ENCODE measurements at regions not wholly inside any gene's neighbourhood (a gene's known extent, or its start where the extent isn't known, plus 50 kb on each side); places are given as distances from the start of the nearest gene placed in this dataset.

DNA sequence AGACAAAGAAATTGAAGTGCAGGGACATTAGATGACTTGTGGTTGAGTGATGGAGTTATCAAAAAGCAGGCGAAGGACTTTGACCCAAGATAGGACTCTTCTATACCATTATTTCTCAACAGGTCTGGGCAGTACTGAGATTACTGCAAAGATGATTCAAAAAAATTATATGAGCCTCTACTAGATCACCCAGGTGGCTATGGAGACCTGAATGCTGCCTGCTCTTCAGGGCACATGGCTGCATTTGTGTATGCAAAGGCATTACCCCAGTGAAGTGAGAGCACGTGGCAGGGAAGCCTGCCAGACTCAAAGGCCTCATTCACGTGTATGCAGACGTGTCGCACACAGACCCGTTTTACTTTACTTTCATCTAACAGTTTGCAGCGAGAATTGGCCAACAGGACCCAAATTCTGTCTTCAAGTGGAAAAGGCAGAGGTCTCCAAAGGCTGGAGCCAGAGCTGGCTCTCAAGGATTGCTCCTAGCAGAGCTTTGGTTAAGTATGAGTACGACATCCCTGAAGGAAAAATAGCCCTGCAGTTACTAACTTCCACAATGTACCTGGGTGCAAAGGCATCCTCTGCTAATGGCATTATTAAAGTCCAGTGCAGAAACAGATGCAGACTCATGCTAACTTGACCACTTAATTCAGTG is 113.8 kb upstream of the ARMC2 start:
- in situ Hi-C loops (cut with HindIII; ENCODE audit: low sequenced_read_pairs), result no loop called here

DNA sequence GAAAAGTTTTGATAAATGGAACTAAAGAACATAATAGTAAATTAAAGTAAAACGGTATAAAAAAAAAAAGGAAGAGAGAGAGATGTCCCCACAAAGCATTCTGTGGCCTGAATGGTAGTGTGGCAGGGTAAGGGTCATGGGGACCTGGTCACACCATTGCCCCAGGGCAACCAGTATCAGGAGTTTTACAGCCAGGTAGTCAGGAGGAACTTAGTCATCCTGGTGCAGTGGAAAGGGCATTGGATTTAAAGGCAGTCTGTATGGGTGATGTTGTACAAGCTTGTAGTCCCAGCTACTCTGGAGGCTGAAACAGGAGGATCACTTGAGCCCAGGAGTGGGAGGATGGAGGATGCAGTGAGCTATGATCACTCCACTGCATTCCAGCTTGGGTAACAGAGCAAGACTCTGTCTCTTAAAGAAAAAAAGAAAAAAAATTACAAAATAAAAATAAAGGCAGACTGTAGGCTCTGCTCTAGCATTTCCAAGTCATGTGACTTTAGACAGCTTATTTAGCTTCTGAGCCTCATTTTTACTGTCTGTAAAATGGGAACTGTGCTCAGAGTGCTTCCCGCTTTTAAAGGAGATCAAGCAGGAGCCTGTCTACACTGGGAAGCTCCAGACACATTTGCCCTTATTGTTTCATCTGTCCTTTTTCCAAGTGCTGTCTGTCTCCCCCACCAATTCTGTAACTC is 112.8 kb upstream of the ARMC2 start:
- in situ Hi-C loops (cut with HindIII; ENCODE audit: low sequenced_read_pairs), result no loop called here

DNA sequence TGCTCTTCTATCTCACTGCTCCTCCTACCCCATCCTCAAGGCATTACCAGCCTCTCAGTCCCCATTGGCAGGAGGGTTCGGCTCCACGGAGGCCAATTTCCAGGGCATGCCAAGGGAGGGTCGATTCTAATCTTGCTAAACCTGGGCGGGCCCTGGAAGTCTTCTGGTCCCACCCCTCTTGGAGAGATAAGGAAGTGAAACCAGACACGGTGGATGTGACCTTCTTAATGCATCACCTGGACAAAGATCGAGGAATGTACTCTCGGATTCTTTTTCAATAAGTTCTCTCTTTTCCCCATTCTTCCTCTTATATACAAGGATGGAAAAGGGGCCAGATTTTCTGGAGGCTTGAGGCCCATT is 112.2 kb upstream of the ARMC2 start:
- in situ Hi-C loops (cut with HindIII; ENCODE audit: low sequenced_read_pairs), result no loop called here

DNA sequence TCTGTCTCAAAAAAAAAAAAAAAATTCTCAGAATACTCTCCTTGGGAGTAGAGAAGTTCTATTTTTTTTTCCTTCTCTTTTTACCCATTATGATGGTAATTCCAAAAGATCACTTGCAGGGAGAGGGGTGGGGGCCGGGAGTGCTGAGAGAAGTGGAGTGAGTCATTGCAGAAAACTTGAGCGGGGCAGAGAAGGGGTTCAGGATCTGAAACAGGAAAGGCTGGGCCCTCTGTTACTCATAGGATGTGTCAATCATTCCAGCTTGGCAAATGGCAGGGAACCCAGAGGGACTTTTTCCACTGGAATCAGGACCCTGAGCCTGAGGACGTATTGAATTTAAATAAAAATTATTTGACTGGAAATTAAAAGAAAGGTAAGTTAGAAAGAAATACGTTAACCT is 111.4 kb upstream of the ARMC2 start:
- in situ Hi-C loops (cut with HindIII; ENCODE audit: low sequenced_read_pairs), result no loop called here

DNA sequence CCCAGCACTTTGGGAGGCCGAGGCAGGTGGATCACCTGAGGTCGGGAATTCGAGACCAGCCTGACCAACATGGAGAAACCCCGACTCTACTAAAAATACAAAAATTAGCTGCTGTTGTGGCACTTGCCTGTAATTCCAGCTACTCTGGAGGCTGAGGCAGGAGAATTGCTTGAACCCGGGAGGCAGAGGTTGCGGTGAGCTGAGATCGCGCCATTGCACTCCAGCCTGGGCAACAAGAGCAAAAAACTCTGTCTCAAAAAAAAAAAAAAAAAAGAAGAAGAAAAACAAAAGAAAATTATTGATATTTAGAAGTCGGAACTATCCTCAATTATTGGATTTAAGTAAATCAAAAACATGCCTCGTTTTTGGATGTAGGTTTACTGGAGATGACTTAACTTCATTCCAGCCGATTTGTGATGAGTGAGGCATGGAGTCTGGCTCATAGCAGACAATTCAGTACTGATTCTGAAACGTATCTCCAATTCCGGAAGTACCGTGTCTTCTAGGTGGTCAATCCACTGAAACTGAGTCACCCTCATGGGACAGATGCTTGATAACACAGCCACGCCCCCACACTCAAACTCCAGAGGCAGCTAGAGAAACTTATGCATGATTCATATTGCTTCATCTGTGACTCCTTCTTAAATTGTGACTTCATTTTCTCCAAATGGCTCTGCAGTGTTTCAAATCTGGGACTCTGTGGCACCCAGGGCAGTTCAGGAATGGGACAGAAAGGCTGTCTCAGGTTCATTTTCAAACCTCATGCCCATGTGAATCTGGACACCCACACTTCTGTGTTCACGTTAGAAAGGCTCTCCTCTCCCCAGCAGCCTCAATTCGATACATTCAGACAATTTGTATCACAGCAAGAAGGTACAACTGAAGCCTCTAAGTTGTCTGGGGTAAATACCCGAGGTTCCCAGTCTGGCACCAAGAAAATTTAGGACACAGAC is 110.4 kb upstream of the ARMC2 start:
- in situ Hi-C loops (cut with HindIII; ENCODE audit: low sequenced_read_pairs), result no loop called here

DNA sequence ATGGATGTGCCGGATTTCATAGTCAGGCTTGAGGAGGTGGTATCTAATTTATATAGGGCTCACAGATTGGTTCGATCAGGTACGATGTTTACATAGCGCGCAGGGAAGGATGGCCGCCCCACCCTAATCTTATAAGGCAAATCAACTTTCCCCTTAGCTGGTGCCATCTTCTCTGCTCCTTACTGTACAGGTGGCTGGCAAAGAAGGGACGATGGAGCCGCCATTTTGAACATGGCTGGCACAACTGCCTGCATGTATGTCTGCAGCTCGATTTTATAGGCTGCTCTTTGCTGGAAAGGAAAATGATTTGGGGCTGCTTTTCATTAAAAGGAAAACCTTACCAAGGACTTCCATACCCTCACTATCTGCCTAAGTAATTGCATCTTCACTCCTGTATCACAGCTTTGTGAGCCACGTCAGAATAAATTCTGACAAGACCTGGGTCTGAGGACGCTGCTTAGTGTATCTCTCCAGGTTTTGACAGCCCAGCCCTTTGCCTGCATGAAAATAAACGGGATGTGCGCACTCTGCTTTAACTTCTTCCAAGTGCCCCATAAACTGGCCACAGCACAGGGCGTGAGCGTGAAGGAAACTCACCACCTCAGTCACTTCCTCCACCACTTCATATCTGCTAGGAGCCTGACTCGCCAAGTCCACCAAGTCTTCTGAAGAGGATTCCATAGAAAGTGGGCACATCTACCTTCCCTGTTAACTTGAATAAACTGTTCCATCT is 109.4 kb upstream of the ARMC2 start:
- in situ Hi-C loops (cut with HindIII; ENCODE audit: low sequenced_read_pairs), result no loop called here

DNA sequence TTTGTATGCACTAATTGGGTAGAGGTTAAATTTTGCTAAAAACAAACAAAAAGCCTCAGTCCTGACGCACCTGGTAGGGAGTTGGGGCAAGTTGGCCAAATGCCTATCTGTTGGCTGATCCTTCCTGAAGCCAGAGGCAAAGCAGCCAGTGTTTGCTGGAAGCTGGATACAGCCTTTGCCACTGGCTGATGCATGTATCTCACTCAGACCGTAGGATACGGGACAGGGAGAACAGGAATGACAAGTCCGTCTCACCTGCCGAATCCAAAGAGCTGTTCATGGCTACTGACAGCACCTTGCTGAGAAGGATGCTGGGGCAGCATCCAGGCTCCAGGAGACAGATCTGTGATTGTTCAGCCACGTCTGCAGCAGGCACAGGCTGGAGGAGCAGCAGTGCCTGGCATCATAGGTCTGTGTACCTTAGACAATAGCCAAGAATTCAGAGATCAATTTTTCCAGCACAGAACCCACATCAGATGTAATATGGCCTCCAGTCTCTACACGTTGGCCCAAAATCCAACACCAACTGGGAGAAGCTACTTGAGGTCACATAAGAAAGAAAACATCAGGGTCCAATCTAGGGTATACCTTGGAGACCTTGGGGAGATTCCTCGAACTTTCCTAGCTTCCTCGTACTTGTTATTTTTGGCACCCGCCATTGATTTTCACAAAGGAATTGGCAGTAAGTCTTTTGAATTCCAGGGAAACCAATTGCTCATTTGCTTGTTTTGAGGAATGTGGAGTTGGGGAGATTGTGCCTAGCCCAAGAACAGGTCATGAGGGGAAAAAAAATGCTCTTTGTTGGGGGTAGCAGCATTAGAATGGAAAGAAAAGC is 108.5 kb upstream of the ARMC2 start:
- in situ Hi-C loops (cut with HindIII; ENCODE audit: low sequenced_read_pairs), result no loop called here

DNA sequence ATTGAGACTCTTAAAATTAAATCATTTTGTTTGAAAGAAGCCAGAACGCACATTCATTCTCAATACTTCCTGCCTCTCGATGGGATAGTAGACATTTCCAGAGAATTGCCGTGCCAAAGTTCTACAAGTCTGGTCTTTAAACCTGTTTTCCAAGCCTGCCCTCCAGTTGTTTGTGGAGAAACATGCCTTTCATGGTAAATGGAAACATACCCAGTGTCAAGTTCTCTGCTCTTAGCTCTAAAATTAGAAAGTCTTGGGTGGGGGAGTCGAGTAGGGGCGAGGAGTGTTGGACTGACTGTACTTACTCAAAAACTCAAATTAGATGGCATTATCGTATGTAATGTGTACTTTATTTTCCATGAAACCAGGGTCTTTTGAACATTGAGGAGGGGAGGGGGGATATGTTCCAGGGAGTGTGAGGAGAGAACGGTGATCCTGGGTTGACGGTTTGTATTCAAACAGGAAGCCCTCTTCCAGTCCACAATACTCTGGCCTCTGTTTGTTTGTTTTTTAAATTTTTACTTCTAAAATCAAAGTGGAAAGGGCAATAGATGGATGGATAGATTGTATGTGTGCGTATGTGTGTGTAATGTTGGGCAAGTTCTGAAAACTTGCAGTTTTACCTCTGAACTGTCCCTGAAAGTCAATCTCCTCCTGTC is 106.8 kb upstream of the ARMC2 start:
- in situ Hi-C loops (cut with HindIII; ENCODE audit: low sequenced_read_pairs), result no loop called here

DNA sequence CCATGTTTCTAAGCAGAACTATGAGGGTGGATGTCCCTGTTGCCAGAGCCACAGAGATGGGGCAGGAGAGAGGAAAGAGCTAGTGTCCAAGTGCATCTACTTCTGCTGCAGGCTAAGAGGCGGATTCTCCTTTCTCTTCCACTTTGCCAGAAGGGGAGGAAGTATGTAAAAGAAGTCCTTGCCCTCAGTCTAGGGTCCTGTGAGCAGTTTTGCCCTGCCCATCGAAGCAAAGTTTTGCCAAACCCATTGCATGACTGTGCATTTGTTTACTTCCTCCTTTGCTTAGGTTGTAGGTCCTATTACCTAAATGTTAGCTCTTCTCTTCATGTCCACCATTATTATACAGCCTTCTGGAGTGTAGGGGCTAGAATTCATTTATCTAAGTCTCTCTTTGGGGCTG is 106.2 kb upstream of the ARMC2 start:
- in situ Hi-C loops (cut with HindIII; ENCODE audit: low sequenced_read_pairs), result no loop called here

DNA sequence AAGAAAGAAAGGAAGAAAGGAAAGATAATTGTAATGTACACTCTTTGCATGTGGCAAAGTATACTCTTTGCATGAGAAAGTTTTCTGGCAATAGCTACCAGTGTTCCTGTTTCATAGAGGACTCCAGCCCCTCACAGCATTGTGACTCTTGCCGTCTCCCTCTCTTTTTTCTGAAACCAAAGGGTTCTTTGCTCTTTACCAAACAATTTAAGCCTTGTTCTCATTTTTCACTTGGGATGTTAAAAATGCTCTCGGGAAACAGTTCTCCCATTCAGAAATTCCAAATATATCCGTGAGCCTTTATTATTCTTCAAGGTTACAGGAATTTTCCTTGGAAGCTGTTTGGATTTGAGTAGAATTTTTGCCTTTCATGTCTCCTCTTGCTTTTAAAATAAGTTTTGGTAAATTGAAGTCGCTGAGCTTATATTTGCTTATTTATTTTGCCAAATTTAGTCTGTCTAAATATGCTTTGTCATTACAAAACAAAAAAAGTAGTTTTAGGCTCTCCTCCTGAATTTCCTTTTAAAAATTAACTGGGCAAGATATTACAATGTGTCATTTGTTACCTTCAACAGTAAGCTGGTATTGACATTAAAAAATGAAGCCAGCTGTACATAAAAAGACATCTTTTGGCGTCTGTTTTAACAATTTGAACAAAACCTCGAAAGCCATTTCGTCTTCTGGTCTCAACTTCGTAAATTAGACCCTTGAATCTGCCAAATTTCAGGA is 103.8 kb upstream of the ARMC2 start:
- in situ Hi-C loops (cut with HindIII; ENCODE audit: low sequenced_read_pairs), result no loop called here

DNA sequence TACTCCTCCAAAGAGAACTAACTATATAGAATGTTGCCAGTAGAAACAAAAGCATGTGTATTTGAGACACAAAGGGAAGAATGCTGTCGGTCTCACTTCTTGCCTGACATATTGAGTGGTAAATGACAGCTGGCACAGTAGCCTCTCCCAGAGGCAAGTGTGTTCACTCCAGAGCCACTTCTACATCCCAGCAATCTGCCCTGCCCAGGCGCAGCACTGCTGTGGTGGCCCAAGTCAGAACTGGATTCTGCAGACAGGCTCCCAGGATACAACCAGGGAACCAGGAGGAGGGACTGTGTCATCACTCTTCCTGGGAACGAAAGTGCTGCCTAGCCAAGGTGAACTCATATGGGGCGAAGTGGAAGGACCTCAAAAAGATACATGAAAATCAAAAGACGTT is 103.2 kb upstream of the ARMC2 start:
- in situ Hi-C loops (cut with HindIII; ENCODE audit: low sequenced_read_pairs), result no loop called here

DNA sequence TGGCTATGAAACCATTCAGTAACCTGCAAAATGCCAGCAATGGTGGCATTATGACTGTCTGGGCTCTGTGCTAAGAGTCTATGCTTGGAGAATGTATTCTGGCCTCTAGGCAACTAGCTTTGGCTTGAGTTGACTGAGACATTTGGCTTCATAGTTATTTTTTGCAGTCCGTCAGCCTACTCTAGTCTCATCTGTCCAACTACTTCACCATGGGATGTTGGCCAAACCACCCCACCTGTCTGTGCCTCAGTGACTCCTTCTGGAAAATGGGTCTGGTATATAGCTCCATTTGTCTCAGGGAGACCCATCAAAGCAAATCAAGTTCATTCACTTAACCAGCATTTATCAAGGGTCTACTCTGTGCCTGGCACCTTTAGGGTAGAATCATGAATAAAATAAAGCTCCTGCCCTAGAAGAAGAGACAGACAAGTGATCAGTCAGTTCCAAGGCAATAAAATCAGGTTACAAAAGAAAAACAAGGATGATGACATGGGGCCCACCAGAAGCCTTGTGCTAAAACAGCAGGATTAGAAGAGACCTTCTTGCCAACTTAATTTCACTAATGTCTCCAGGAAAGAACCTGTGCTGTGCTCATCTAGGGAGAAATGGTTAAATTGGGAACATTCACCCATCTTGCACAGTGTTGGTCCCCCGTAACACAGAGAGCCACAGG is 102.4 kb upstream of the ARMC2 start:
- in situ Hi-C loops (cut with HindIII; ENCODE audit: low sequenced_read_pairs), result no loop called here

DNA sequence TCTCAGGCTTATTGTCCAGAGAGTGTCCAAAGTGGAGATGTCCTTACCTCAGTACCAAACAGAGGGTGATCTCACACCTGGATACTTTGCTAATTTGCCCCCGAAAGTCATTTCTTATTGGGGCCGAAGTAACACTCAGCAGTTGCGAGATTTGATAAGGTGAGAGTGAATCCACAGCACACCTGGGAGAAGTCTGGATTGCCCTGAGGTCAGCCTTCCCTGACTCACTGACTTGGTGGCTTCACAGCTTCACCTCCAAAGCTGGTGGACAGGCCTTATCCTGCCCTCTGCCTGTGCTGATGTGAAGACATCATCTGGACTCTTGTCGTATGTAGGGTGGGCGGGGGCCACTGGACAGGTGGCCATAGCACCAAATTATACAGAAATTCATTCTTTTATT is 101.9 kb upstream of the ARMC2 start:
- in situ Hi-C loops (cut with HindIII; ENCODE audit: low sequenced_read_pairs), result no loop called here

DNA sequence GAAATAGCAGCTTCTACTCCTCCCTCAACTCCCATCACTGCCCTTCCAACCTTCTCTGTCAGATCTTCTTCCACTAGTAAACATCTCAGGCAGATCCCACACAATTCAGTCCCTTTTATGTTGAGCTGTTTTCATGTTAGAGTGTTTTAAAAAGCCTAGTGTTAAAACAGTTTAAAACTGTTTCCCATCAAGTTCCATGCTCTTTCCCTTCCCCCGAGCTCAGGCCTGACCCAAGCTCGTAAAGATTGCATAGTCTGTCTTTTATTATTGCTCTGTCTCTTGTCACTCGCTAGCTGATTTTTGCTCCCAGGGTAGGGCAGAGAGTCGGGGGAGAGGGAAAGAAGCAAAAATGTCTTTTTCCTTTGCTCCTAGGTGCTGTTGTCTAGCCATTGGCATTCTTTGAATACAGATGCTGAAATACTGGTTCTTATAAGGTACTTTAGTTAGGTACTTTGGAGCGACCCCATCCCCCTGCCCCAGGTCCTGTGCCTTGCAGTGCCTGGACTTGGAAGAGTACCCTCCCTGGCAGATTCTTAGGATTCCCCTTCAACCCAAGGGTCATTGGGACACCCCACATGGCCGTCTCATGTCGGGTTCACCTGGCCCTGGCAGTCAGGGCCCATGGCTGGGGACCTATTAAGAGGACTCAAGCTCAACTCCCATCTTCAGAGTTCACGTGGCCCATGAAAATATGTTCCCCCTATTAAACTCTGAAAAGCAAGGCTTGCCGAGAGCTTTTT is 101.2 kb upstream of the ARMC2 start:
- in situ Hi-C loops (cut with HindIII; ENCODE audit: low sequenced_read_pairs), result no loop called here

DNA sequence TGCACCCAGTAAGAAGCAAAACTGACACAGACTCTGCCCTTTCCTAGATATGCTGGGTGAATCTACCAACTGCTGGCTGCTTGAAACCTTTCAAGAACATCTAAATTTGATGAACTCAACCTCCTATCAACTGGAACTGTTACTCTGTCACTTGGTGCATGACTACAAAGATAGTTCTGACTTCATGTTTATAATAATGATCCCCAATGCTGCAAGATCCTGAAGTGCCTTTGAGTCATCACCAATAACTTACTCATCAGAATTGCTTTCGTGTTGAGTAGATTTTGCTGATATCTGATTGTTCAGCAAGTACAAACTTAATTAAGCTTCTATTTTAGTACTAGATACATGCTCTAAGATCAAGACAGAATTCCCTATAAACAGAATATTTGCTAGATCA is 100.2 kb upstream of the ARMC2 start:
- in situ Hi-C loops (cut with HindIII; ENCODE audit: low sequenced_read_pairs), result no loop called here

DNA sequence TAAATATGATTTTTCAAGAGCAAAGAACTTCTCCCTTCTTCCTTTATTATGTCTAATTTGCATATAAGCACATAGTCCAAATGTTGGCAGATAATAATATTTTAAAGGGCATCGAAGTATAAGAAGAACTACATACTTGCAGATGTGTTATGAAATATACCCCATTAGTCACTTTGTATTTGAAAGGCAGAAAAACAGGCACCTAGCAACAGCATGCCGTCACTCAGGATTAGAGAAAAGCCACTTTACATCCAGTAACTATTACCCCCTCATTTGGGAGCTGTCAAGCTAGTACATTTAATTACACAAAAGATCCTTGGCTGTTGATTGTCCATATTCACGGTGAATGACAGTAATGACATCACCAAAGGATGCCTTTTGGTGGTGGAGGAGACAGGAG is 99.3 kb upstream of the ARMC2 start:
- in situ Hi-C loops (cut with HindIII; ENCODE audit: low sequenced_read_pairs), result no loop called here

DNA sequence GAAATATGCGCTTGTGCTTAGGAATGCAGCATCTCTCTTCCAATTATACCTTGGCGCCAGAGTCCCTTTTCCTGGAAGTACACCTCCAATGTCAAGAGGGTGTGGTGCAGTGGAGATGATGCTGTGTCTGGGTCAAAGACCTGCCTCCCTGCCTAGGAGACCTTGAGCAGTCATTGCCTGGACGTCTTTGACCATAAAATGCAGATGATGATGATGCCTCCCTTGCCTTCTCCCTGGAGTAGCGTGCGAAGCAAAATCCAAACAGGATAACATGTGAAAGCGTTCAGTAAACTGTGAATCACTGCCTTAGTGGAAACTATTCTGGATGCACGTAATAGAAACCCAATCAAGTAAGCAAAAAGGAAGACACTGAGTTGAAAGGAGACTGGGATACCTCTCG is 97.4 kb upstream of the ARMC2 start:
- in situ Hi-C loops (cut with HindIII; ENCODE audit: low sequenced_read_pairs), result no loop called here

DNA sequence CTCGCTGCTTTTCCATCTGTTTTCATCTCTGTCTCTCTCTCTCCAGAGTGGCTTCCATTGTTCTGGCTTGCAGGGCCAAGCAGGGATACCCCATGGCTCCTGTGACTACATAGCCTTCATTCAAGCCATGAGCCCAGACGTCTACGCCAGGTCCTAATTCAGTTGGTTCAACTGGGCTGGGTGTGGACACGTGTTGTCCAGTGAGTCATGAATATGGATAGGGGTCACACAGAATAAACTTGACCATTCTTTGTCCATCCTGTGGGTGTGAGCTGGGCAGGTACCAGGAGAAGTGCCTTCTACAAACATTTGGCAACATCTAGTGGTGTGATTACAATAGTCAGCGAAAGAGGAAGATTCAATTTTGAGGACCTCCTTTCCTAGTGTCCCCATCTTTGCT is 96.9 kb upstream of the ARMC2 start:
- in situ Hi-C loops (cut with HindIII; ENCODE audit: low sequenced_read_pairs), result no loop called here

All from endothelial cell of hepatic sinusoid (primary cell).